Choroid plexus epithelial cell (primary cell): ENCODE measurements at regions not wholly inside any gene's neighbourhood (a gene's known extent, or its start where the extent isn't known, plus 50 kb on each side); places are given as distances from the start of the nearest gene placed in this dataset.

Experiments used
- DNase-seq: peaks from one replicate; pipeline ENCODE4 v3.0.0-alpha.2; 2010; ENCODE audit warnings: low read depth
- H3K4me3 ChIP-seq: 2 replicates; pipeline ENCODE4 v1.5.1; 2011; ENCODE audit warnings: low read depth, mild to moderate bottlenecking, control low read depth, low read length, moderate library complexity
- TF ChIP-seq, protein P1 (sequence below): conservative IDR thresholded peaks from 2 replicates; pipeline ENCODE4 v1.5.1; 2011; ENCODE audit warnings: low read depth, mild to moderate bottlenecking, control low read depth, inconsistent platforms, low read length, moderate library complexity

DNA sequence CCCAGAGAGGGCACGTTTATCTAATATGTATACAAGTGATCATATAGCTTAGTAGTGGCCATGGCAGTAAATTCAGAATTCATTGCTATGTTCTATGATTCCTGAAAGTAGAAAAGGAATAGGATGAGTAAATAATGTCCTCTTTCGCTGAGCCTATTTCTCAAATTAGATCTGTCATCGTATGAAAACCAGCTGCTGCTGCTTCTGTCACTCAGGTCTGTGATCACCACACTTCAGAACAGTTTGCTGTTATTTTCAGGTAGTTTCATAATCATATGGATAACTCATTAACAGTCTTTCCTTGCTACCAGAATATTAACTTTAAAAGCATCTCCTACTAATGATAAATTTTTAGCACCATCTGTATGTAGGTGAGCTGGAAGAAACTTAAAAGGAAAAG, 289.1 kb upstream of the AZI2 start:
- TF ChIP-seq, protein P1, sequence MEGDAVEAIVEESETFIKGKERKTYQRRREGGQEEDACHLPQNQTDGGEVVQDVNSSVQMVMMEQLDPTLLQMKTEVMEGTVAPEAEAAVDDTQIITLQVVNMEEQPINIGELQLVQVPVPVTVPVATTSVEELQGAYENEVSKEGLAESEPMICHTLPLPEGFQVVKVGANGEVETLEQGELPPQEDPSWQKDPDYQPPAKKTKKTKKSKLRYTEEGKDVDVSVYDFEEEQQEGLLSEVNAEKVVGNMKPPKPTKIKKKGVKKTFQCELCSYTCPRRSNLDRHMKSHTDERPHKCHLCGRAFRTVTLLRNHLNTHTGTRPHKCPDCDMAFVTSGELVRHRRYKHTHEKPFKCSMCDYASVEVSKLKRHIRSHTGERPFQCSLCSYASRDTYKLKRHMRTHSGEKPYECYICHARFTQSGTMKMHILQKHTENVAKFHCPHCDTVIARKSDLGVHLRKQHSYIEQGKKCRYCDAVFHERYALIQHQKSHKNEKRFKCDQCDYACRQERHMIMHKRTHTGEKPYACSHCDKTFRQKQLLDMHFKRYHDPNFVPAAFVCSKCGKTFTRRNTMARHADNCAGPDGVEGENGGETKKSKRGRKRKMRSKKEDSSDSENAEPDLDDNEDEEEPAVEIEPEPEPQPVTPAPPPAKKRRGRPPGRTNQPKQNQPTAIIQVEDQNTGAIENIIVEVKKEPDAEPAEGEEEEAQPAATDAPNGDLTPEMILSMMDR = no peak
- DNase-seq = no peak

DNA sequence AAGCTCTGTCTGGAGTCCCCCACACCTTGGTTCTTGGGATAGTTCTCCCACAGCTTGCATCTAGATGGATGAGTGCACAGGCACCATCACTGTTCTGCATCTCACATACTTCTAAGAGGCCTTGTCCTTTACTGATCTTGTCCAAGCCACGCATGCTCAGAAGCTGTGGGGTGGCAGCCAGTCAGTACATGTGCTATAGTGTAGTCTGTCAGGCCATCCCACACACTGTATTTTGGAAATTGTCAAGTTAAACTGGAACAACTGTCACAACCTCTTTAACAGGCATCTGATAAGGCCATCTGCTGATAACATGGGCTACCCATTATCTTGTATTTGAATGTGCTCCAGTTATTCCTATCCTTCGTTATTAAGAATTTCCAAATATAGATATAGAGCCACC, 296.5 kb upstream of the AZI2 start:
- TF ChIP-seq, protein P1 = no peak
- DNase-seq = no peak
- H3K4me3 ChIP-seq = no peak overlapping the region

More for the DNA sequence above, 289.1 kb upstream of the AZI2 start:
- H3K4me3 ChIP-seq = no peak overlapping the region

DNA sequence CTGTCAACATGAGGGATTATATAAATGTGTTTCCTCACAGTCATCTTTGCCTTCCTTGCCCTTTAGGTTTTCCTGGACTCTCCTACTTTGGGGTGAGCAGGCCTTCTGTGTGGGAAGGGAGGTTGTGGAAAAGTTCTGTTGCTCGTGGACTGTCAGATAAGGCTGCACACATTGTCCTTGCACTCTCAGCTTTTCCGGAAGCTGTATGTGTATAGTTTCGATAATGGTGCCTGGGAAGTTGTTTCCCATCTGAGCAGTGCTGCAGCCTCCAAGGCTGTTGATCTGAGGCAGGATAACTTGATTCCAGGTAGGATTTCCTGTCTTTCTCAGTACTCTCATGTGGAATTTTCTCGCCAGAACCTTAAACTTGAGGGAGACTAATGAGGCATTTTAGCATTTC, 297.8 kb upstream of the AZI2 start:
- no peak overlapping the region for H3K4me3 ChIP-seq
- no peak for DNase-seq
- TF ChIP-seq, protein P1 = no peak

DNA sequence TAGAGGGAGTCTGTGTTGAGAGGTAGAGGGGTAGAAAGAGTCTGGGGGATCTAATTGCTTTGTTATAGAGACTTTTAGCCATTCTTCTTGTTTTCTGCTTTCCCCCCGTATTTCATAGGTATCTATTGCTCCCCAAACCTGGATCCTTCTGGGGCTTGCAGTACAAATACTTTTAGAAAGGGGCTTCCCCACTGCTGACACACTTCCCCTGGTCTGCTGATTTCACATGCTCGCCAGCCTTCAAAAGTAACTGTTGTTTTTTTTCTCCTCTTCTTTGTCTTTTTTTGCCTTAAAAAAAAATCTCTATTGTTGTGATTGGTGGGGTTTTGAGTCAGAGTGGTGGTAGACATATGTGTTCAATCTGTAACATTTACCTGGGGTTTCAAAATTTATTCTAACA, 300.6 kb upstream of the AZI2 start:
- TF ChIP-seq, protein P1 = no peak
- no peak for DNase-seq
- no peak overlapping the region for H3K4me3 ChIP-seq

DNA sequence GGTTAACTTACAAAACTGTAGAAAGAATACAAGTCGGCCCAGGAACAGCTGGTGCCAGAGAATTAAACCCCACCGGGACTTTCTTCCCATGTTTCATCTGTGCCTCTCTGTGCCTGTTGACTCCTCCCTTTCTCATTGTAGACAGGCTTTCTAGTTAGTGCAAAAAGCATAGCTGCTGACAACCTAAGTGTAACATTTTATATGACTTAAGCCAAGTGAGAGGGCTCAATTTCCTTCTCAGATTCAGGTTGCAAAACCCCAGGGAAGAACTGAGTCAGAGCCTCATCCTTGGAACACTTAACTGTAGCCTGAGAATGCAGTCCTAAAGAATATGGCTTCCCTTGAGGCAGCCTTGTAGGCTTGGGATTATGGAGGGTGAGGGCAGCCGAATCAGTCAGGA, 302.5 kb upstream of the AZI2 start:
- TF ChIP-seq, protein P1 = no peak

DNA sequence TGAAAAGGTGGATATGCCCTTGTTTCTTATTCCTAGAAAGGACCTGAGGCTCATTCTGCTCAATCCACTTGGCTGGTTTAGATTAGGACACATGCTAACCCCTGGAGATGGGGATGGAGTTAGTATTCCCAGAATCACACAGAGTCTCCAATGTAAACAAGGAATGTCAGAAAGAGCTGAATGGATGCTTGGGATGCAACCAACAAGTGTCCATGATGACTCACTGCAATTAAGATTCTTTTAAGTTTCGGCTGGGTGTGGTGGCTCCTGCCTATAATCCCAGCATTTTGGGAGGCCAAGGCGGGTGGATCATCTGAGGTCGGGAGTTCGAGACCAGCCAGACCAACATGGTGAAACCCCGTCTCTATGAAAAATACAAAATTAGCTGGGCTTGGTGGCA, 315.5 kb upstream of the AZI2 start:
- H3K4me3 ChIP-seq = no peak overlapping the region
- TF ChIP-seq, protein P1 = no peak
- no peak for DNase-seq

More for the DNA sequence above, 302.5 kb upstream of the AZI2 start:
- no peak for DNase-seq
- no peak overlapping the region for H3K4me3 ChIP-seq
